ENCODE measurements at regions not wholly inside any gene's neighbourhood (a gene's known extent, or its start where the extent isn't known, plus 50 kb on each side); places are given as distances from the start of the nearest gene placed in this dataset.

GRCh38 chr10:10778959-10779358 is 238.7 kb upstream of the CELF2 start:
- TF ChIP-seq CTCF (IDR thresholded peaks at IDR 0.05; ENCODE audit: low read depth, low read length, poor library complexity, severe bottlenecking) (no peak), EZH2phosphoT487 (IDR thresholded peaks at IDR 0.05; ENCODE audit: borderline replicate concordance, low read length) (no peak)

All from DOHH2 (cell line).